Neural crest cell (in vitro differentiated cells): ENCODE measurements at regions not wholly inside any gene's neighbourhood (a gene's known extent, or its start where the extent isn't known, plus 50 kb on each side); places are given as distances from the start of the nearest gene placed in this dataset.

Experiments
- DNase-seq: peaks from one replicate; pipeline ENCODE4 v3.0.0; 2021; ENCODE audit warnings: low read depth, mixed read lengths, low spot score
- H3K27ac Mint-ChIP-seq: one replicate; pipeline ENCODE4 v1.8.0; 2021; ENCODE audit warnings: mild to moderate bottlenecking, mixed read lengths; ENCODE audit not compliant: unreplicated experiment
- H3K27me3 Mint-ChIP-seq: 2 replicates; pipeline ENCODE4 v1.8.0; 2021; ENCODE audit warnings: low read depth, mild to moderate bottlenecking, mixed read lengths
- H3K36me3 Mint-ChIP-seq: 2 replicates; pipeline ENCODE4 v1.8.0; 2021; ENCODE audit warnings: low read depth, mild to moderate bottlenecking, mixed read lengths
- H3K4me1 Mint-ChIP-seq: 2 replicates; pipeline ENCODE4 v1.8.0; 2021; ENCODE audit warnings: mixed read lengths
- H3K4me3 Mint-ChIP-seq: one replicate; pipeline ENCODE4 v1.8.0; 2021; ENCODE audit warnings: mild to moderate bottlenecking, mixed read lengths
- H3K9me3 Mint-ChIP-seq: 2 replicates; pipeline ENCODE4 v1.8.0; 2021; ENCODE audit warnings: mixed read lengths
- TF ChIP-seq, protein P1 (sequence below): fragments of 200-600 bp; sonication (generic); conservative IDR thresholded peaks from 2 replicates; pipeline ENCODE4 v1.5.0; 2021; ENCODE audit warnings: antibody characterized with exemption, mild to moderate bottlenecking

DNA sequence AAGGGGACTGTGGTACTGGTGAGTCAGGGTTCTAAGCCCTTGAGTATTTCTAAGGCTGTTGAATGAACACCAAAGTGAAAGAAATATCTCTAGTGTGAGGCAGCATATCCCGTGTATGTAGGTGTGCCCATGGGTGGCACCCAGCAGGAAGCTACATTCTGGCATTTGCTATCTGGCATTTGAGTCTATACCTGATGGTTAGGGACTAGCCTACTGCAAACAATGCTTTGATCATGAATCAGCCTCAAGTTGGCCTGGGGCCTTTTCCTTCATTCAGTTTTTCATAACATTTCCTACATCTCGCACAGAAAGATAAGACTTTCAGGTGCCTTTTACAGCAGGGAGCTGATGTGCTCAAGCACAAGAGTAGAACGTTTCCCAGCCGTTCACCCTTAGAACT lies 85.7 kb upstream of the E2F7 start:
- no peak for DNase-seq
- peaks cover 2% of the 10 kb centered on the region for H3K36me3 Mint-ChIP-seq
- peaks cover 3% of the 10 kb centered on the region for H3K9me3 Mint-ChIP-seq
- no peak overlapping the region for H3K4me3 Mint-ChIP-seq
- TF ChIP-seq, protein P1, sequence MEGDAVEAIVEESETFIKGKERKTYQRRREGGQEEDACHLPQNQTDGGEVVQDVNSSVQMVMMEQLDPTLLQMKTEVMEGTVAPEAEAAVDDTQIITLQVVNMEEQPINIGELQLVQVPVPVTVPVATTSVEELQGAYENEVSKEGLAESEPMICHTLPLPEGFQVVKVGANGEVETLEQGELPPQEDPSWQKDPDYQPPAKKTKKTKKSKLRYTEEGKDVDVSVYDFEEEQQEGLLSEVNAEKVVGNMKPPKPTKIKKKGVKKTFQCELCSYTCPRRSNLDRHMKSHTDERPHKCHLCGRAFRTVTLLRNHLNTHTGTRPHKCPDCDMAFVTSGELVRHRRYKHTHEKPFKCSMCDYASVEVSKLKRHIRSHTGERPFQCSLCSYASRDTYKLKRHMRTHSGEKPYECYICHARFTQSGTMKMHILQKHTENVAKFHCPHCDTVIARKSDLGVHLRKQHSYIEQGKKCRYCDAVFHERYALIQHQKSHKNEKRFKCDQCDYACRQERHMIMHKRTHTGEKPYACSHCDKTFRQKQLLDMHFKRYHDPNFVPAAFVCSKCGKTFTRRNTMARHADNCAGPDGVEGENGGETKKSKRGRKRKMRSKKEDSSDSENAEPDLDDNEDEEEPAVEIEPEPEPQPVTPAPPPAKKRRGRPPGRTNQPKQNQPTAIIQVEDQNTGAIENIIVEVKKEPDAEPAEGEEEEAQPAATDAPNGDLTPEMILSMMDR, result no peak
- no peak overlapping the region for H3K27ac Mint-ChIP-seq
- H3K27me3 Mint-ChIP-seq, result peaks cover 12% of the 10 kb centered on the region
- H3K4me1 Mint-ChIP-seq, result peaks cover 6% of the 10 kb centered on the region

DNA sequence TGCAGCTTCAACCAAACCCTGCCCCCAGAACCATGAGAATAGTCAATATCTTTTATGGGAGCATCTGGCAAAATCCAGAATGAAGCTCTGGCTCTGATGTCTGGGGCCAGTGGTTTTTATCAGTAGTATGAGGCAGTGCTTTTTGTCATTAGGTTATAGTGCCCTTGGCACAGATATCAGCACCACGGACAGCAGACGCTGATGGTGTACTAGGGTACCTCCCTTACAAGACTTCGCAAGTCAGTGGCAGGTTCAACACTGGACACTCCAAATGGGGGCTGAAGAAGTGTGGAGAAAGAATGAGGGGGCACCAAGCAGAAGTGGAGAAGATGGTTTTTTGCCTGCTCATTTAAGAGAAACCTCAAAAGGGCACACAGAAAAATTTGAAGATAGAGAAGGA lies 68.2 kb upstream of the E2F7 start:
- no peak overlapping the region for H3K4me3 Mint-ChIP-seq
- DNase-seq, result peak; percentile 66
- peaks cover 6% of the 10 kb centered on the region for H3K4me1 Mint-ChIP-seq
- TF ChIP-seq, protein P1, result no peak
- no peaks in the 10 kb centered on the region for H3K9me3 Mint-ChIP-seq
- H3K36me3 Mint-ChIP-seq, result no peaks in the 10 kb centered on the region
- H3K27me3 Mint-ChIP-seq, result peaks cover 20% of the 10 kb centered on the region
- H3K27ac Mint-ChIP-seq, result no peak overlapping the region

DNA sequence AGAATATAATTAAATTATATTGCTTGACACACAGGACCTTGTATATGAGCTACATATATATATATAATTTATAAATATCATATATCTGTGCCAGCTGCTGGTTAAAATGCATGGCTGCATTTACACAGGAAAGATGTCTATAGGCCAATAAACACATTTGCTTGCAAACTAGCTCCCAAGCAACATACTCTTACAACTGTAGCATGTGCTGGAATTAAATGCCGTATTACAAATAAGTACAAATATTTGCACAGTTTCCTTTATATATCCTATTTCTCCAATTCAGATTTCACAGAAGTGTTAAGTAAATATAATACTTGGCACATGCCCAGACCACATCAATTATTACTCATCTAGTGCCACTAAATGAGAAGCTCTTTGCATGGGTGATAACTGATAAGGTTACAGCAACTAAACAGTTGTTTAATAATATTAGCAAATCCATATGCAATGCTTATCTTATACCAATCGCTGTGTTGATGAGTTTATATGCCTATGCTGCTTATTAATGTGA lies 66.7 kb upstream of the E2F7 start:
- DNase-seq, result no peak
- peaks cover 20% of the 10 kb centered on the region for H3K27me3 Mint-ChIP-seq
- no peak overlapping the region for H3K27ac Mint-ChIP-seq
- H3K4me3 Mint-ChIP-seq, result no peak overlapping the region
- H3K9me3 Mint-ChIP-seq, result no peaks in the 10 kb centered on the region
- no peaks in the 10 kb centered on the region for H3K36me3 Mint-ChIP-seq
- TF ChIP-seq, protein P1, result no peak
- no peaks in the 10 kb centered on the region for H3K4me1 Mint-ChIP-seq

DNA sequence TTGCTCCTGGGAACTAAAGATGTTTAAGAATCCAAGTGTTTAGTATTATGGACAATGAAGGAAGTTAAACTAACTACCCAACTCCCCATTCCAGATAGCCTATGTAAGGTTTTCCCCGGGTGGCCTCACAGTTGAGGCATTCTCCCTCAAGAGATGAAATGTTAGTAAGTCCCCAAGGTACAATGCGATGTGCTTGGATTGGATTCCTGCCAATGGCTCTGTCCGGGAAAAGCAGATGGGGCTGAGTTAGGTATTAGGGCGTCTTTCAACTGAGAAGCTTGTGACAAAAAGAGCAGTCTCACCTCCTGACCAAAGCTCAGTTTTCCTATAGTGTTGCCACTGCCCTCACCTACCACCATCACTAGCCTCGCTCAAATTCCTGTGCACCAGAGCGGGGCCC lies 64.8 kb upstream of the E2F7 start:
- TF ChIP-seq, protein P1, result no peak
- H3K4me3 Mint-ChIP-seq, result no peak overlapping the region
- H3K27ac Mint-ChIP-seq, result no peak overlapping the region
- H3K36me3 Mint-ChIP-seq, result no peaks in the 10 kb centered on the region
- DNase-seq, result no peak
- no peaks in the 10 kb centered on the region for H3K4me1 Mint-ChIP-seq
- peaks cover 16% of the 10 kb centered on the region for H3K27me3 Mint-ChIP-seq
- H3K9me3 Mint-ChIP-seq, result no peaks in the 10 kb centered on the region

DNA sequence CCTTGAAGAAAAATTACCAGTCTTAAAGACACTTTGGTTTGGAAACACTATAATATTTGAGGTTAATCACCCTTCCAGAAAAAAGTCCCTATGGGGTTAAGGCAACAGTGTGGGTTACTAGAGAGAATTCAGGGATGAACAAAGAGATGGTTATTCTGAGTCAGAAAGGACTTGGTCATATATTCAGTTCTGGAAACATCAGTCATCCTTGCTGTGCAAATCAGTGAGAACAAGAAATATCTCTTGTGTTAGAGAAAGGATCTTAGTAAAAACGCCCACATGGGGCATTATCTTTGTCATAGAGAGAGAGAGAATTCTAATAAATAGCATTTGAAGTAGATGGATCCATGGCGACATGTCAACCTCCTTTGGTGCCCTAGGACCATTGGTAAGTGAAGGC lies 59.4 kb upstream of the E2F7 start:
- no peaks in the 10 kb centered on the region for H3K27me3 Mint-ChIP-seq
- no peak overlapping the region for H3K27ac Mint-ChIP-seq
- no peaks in the 10 kb centered on the region for H3K36me3 Mint-ChIP-seq
- TF ChIP-seq, protein P1, result no peak
- H3K9me3 Mint-ChIP-seq, result no peaks in the 10 kb centered on the region
- DNase-seq, result no peak
- no peak overlapping the region for H3K4me3 Mint-ChIP-seq
- H3K4me1 Mint-ChIP-seq, result peaks cover 6% of the 10 kb centered on the region

DNA sequence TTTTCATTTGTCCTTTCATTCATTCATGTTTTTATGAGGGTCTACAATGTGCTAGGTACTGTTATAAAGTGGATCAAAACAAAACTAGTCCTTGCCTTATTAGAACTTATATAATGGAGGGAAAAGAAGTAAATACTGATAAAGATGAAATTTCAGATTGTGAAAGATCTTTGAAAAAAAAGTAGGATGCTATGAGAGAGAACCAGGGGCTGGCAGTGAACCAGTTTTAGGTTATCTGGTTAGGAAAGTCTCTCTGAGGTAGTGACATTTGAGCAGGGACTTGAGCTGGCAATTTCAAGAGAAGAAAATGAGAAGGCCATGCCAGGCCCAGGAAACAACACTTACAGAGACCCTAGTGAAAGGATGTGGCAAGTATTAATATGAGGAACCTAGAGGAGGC lies 57.3 kb upstream of the E2F7 start:
- H3K9me3 Mint-ChIP-seq, result no peaks in the 10 kb centered on the region
- no peaks in the 10 kb centered on the region for H3K27me3 Mint-ChIP-seq
- peak overlapping the region; percentile 8 for H3K27ac Mint-ChIP-seq
- H3K4me1 Mint-ChIP-seq, result peaks cover 6% of the 10 kb centered on the region
- TF ChIP-seq, protein P1, result no peak
- DNase-seq, result no peak
- no peak overlapping the region for H3K4me3 Mint-ChIP-seq
- no peaks in the 10 kb centered on the region for H3K36me3 Mint-ChIP-seq
